Neural cell (in vitro differentiated cells): ENCODE measurements at regions not wholly inside any gene's neighbourhood (a gene's known extent, or its start where the extent isn't known, plus 50 kb on each side); places are given as distances from the start of the nearest gene placed in this dataset.

Experiments
- EP300 ChIP-seq: fragments of 450-650 bp; conservative IDR thresholded peaks from 2 replicates; pipeline ENCODE4 v1.6.1; 2014; ENCODE audit warnings: antibody characterized with exemption, mild to moderate bottlenecking, moderate library complexity; ENCODE audit not compliant: poor library complexity, severe bottlenecking
- EZH2 ChIP-seq: fragments of 200-600, 300-800 bp; shearing (Covaris generic), sonication (generic); IDR thresholded peaks from 2 replicates; pipeline ENCODE4 v1.6.1; 2014; ENCODE audit warnings: antibody characterized with exemption, low read length, borderline replicate concordance, mild to moderate bottlenecking; ENCODE audit not compliant: insufficient read depth, poor library complexity, severe bottlenecking
- POLR2AphosphoS5 ChIP-seq: IDR thresholded peaks from 2 replicates; pipeline ENCODE4 v1.6.1; 2012
- TAF1 ChIP-seq: IDR thresholded peaks from 2 replicates; pipeline ENCODE4 v1.6.1; 2012; ENCODE audit warnings: low read depth
- TF ChIP-seq, protein P1 (sequence below): fragments of 450-650 bp; IDR thresholded peaks from 2 replicates; pipeline ENCODE4 v1.5.1; 2014; ENCODE audit warnings: antibody characterized with exemption, mild to moderate bottlenecking, moderate library complexity; ENCODE audit not compliant: poor library complexity, severe bottlenecking

DNA sequence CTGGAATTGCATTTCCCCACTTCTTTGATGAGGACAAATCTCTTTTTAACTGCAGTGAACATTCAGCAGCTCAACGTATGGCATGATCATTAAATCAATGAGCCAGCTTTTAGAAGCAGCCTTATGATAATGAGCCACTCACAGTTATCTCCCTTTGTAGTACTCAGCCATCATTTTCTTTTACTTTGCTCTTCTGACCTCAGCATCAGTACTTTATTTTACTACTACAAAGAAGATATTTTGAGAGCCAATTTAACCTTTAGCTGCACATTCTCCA is 250.0 kb upstream of the CLEC14A start:
- TF ChIP-seq EP300 (no peak), EZH2 (no peak), TAF1 (no peak), POLR2AphosphoS5 (no peak)
- TF ChIP-seq, protein P1, sequence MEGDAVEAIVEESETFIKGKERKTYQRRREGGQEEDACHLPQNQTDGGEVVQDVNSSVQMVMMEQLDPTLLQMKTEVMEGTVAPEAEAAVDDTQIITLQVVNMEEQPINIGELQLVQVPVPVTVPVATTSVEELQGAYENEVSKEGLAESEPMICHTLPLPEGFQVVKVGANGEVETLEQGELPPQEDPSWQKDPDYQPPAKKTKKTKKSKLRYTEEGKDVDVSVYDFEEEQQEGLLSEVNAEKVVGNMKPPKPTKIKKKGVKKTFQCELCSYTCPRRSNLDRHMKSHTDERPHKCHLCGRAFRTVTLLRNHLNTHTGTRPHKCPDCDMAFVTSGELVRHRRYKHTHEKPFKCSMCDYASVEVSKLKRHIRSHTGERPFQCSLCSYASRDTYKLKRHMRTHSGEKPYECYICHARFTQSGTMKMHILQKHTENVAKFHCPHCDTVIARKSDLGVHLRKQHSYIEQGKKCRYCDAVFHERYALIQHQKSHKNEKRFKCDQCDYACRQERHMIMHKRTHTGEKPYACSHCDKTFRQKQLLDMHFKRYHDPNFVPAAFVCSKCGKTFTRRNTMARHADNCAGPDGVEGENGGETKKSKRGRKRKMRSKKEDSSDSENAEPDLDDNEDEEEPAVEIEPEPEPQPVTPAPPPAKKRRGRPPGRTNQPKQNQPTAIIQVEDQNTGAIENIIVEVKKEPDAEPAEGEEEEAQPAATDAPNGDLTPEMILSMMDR, result no peak
